ENCODE measurements at regions not wholly inside any gene's neighbourhood (a gene's known extent, or its start where the extent isn't known, plus 50 kb on each side); places are given as distances from the start of the nearest gene placed in this dataset.

DNA sequence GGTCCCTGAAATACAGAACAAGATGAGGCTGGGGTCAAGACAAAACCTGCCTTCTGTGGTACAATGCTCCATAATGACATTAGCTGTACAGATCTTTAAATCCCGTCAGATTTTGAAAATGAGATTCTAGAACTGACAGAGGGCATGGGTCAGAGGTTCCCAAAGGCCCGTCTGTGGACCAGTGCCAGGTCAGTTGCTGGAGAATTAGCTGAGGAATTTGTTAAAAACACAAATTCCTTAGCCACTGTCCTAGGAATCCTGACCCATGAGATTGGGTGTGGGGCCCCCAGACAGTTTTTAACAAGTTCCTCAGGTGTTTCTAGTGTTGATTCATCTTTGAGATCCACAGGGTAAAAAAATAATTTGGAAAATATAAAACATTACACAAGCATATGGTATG lies 97.0 kb downstream of the SIPA1L2 start:
- no peaks in the 10 kb centered on the region for H4K20me1 ChIP-seq (ENCODE audit: insufficient read depth)
- no peak overlapping the region for H3K27ac ChIP-seq (ENCODE audit: low read length)
- no peaks in the 10 kb centered on the region for H3F3A ChIP-seq (ENCODE audit: insufficient read depth, low read length, poor library complexity, severe bottlenecking)
- no peak for TF ChIP-seq MXI1 (conservative IDR thresholded peaks at IDR 0.05; ENCODE audit: poor library complexity, severe bottlenecking)
- TF ChIP-seq, protein P1, sequence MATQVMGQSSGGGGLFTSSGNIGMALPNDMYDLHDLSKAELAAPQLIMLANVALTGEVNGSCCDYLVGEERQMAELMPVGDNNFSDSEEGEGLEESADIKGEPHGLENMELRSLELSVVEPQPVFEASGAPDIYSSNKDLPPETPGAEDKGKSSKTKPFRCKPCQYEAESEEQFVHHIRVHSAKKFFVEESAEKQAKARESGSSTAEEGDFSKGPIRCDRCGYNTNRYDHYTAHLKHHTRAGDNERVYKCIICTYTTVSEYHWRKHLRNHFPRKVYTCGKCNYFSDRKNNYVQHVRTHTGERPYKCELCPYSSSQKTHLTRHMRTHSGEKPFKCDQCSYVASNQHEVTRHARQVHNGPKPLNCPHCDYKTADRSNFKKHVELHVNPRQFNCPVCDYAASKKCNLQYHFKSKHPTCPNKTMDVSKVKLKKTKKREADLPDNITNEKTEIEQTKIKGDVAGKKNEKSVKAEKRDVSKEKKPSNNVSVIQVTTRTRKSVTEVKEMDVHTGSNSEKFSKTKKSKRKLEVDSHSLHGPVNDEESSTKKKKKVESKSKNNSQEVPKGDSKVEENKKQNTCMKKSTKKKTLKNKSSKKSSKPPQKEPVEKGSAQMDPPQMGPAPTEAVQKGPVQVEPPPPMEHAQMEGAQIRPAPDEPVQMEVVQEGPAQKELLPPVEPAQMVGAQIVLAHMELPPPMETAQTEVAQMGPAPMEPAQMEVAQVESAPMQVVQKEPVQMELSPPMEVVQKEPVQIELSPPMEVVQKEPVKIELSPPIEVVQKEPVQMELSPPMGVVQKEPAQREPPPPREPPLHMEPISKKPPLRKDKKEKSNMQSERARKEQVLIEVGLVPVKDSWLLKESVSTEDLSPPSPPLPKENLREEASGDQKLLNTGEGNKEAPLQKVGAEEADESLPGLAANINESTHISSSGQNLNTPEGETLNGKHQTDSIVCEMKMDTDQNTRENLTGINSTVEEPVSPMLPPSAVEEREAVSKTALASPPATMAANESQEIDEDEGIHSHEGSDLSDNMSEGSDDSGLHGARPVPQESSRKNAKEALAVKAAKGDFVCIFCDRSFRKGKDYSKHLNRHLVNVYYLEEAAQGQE (IDR thresholded peaks at IDR 0.05; ENCODE audit: borderline replicate concordance), result no peak
- TF ChIP-seq TAF1 (IDR thresholded peaks at IDR 0.05; ENCODE audit: low read depth), result no peak
- TF ChIP-seq RAD21 (conservative IDR thresholded peaks at IDR 0.05), result no peak
- no peak for TF ChIP-seq EZH2 (IDR thresholded peaks at IDR 0.05; ENCODE audit: borderline replicate concordance, insufficient read depth, low read length, poor library complexity, severe bottlenecking)
- TF ChIP-seq, protein P2, sequence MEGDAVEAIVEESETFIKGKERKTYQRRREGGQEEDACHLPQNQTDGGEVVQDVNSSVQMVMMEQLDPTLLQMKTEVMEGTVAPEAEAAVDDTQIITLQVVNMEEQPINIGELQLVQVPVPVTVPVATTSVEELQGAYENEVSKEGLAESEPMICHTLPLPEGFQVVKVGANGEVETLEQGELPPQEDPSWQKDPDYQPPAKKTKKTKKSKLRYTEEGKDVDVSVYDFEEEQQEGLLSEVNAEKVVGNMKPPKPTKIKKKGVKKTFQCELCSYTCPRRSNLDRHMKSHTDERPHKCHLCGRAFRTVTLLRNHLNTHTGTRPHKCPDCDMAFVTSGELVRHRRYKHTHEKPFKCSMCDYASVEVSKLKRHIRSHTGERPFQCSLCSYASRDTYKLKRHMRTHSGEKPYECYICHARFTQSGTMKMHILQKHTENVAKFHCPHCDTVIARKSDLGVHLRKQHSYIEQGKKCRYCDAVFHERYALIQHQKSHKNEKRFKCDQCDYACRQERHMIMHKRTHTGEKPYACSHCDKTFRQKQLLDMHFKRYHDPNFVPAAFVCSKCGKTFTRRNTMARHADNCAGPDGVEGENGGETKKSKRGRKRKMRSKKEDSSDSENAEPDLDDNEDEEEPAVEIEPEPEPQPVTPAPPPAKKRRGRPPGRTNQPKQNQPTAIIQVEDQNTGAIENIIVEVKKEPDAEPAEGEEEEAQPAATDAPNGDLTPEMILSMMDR (IDR thresholded peaks at IDR 0.05; ENCODE audit: poor library complexity, severe bottlenecking), result no peak
- H3K4me2 ChIP-seq (ENCODE audit: low read length), result no peak overlapping the region
- no peaks in the 10 kb centered on the region for H3K9me2 ChIP-seq (ENCODE audit: insufficient read depth, low read length)
- H3K9ac ChIP-seq (ENCODE audit: low read length), result no peak overlapping the region
- no peak overlapping the region for H3K4me3 ChIP-seq (ENCODE audit: low read length)
- no peaks in the 10 kb centered on the region for H3K27me3 ChIP-seq (ENCODE audit: insufficient read depth, low read depth, low read length)
- H3K79me2 ChIP-seq (replicated peaks; ENCODE audit: insufficient read depth, low read length), result peaks cover 4% of the 10 kb centered on the region
- no peak overlapping the region for H2AFZ ChIP-seq (ENCODE audit: low read depth, low read length)
- H3K9me3 ChIP-seq (ENCODE audit: low read length), result no peaks in the 10 kb centered on the region
- no peaks in the 10 kb centered on the region for H3K36me3 ChIP-seq (ENCODE audit: insufficient read depth, low read length)

DNA sequence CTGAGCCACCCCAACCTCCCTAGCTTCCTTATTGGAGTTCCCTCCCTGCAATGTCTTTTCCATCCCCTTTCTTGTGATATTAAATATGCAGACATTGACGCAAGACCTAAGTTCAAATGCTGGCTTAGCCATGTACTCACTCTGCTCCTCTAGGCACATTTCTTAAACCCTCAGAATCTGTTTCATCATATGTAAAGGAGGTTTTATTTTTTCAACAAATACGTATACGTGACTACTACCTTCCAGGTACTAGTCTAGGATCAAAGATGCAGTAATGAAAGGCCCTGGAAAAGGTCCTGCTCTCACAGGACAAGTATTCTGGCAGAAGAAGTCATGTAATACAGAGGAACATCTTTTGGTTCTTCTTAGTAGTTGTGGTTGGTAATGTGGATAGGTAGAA lies 98.6 kb downstream of the SIPA1L2 start:
- H3K9me2 ChIP-seq (ENCODE audit: insufficient read depth, low read length), result no peaks in the 10 kb centered on the region
- peaks cover 4% of the 10 kb centered on the region for H3K79me2 ChIP-seq (replicated peaks; ENCODE audit: insufficient read depth, low read length)
- no peaks in the 10 kb centered on the region for H3F3A ChIP-seq (ENCODE audit: insufficient read depth, low read length, poor library complexity, severe bottlenecking)
- no peak overlapping the region for H3K4me3 ChIP-seq (ENCODE audit: low read length)
- no peaks in the 10 kb centered on the region for H4K20me1 ChIP-seq (ENCODE audit: insufficient read depth)
- no peaks in the 10 kb centered on the region for H3K27me3 ChIP-seq (ENCODE audit: insufficient read depth, low read depth, low read length)
- no peaks in the 10 kb centered on the region for H3K9me3 ChIP-seq (ENCODE audit: low read length)
- TF ChIP-seq, protein P2 (IDR thresholded peaks at IDR 0.05; ENCODE audit: poor library complexity, severe bottlenecking), result no peak
- TF ChIP-seq SMC3 (conservative IDR thresholded peaks at IDR 0.05; ENCODE audit: poor library complexity), result no peak
- no peak for TF ChIP-seq MXI1 (conservative IDR thresholded peaks at IDR 0.05; ENCODE audit: poor library complexity, severe bottlenecking)
- TF ChIP-seq EP300 (conservative IDR thresholded peaks at IDR 0.05; ENCODE audit: poor library complexity, severe bottlenecking), result no peak
- TF ChIP-seq POLR2AphosphoS5 (IDR thresholded peaks at IDR 0.05), result no peak
- TF ChIP-seq, protein P1 (IDR thresholded peaks at IDR 0.05; ENCODE audit: borderline replicate concordance), result no peak
- no peak for TF ChIP-seq EZH2 (IDR thresholded peaks at IDR 0.05; ENCODE audit: borderline replicate concordance, insufficient read depth, low read length, poor library complexity, severe bottlenecking)
- TF ChIP-seq TAF1 (IDR thresholded peaks at IDR 0.05; ENCODE audit: low read depth), result no peak
- no peak overlapping the region for H2AFZ ChIP-seq (ENCODE audit: low read depth, low read length)
- no peak overlapping the region for H3K9ac ChIP-seq (ENCODE audit: low read length)
- no peak overlapping the region for H3K4me2 ChIP-seq (ENCODE audit: low read length)
- no peaks in the 10 kb centered on the region for H3K36me3 ChIP-seq (ENCODE audit: insufficient read depth, low read length)
- no peak overlapping the region for H3K27ac ChIP-seq (ENCODE audit: low read length)
